ENCODE measurements at regions not wholly inside any gene's neighbourhood (a gene's known extent, or its start where the extent isn't known, plus 50 kb on each side); places are given as distances from the start of the nearest gene placed in this dataset.

GRCh38 chr4:156686120-156686519 lies 285.5 kb downstream of the PDGFC start:
- TF ChIP-seq CTCF (IDR thresholded peaks at IDR 0.05), result no peak
- TF ChIP-seq POLR2A (IDR thresholded peaks at IDR 0.05), result no peak

All from gastroesophageal sphincter (tissue), 3 donors.